Endothelial cell of umbilical vein (primary cell): ENCODE measurements at regions not wholly inside any gene's neighbourhood (a gene's known extent, or its start where the extent isn't known, plus 50 kb on each side); places are given as distances from the start of the nearest gene placed in this dataset.

Experiments used
- BruUV-seq: library from RNA; stranded (reverse); fragments of 400-500 nt; replicated peaks from 2 replicates; lab custom pipeline; 2021; lab: Mats Ljungman, UMichigan
- CTCF ChIA-PET: fragments of 300-600, 350-600 bp; sonication (Branson Sonifier 250); formaldehyde crosslinking; loops from one replicate; lab custom pipeline; 2021; ENCODE audit warnings: antibody characterized with exemption, inconsistent platforms; lab: Charles Lee
- POLR2A ChIA-PET: fragments of 300-600, 350-600 bp; sonication (Branson Sonifier 250); formaldehyde crosslinking; loops from one replicate; lab custom pipeline; 2021; ENCODE audit warnings: antibody characterized with exemption, inconsistent platforms; lab: Charles Lee
- DNase-seq: peaks from one replicate; pipeline ENCODE4 v3.0.0-alpha.2; 2011; ENCODE audit warnings: low read depth, low spot score
- FAIRE-seq: peaks from 2 replicates; lab custom pipeline; 2011; peaks lifted over from hg19 to GRCh38; lab: Jason Lieb, UNC
- H2AFZ ChIP-seq: 2 replicates; pipeline ENCODE4 v1.6.0; 2012; ENCODE audit warnings: low read depth, low read length, control low read depth, inconsistent platforms
- H3K27ac ChIP-seq: 2 replicates; pipeline ENCODE4 v1.5.1; 2011; ENCODE audit warnings: low read depth, mild to moderate bottlenecking, control low read depth, low read length, moderate library complexity; ENCODE audit not compliant: insufficient read depth
- H3K27me3 ChIP-seq, 2 experiments: 2 replicates each; pipeline versions ENCODE4 v1.6.0 to v1.6.1; 2011; ENCODE audit warnings: low read length in 2 of 2, mixed read lengths in 1 of 2; ENCODE audit not compliant: control insufficient read depth in 2 of 2, insufficient read depth in 2 of 2
- H3K36me3 ChIP-seq, 2 experiments: 2 replicates in 1 of 2; 3 replicates in 1 of 2; pipeline ENCODE4 v1.5.1; 2011; ENCODE audit warnings: low read length in 2 of 2, mild to moderate bottlenecking in 1 of 2, moderate library complexity in 1 of 2; ENCODE audit not compliant: control insufficient read depth in 2 of 2, insufficient read depth in 2 of 2; ENCODE audit errors: extremely low read depth in 1 of 2
- H3K4me1 ChIP-seq: 3 replicates; pipeline ENCODE4 v1.5.1; 2011; ENCODE audit warnings: mild to moderate bottlenecking, low read length; ENCODE audit not compliant: control insufficient read depth, insufficient read depth; ENCODE audit errors: extremely low read depth
- H3K4me2 ChIP-seq: 2 replicates; pipeline ENCODE4 v1.6.1; 2011; ENCODE audit warnings: low read length, control low read depth, mixed read lengths; ENCODE audit not compliant: insufficient read depth
- H3K4me3 ChIP-seq, 3 experiments: fragments of 200-600 bp in 1 of 3; sonication (generic), shearing (Covaris generic) in 1 of 3; replicated peaks in 1 of 3; 2 replicates each; pipeline ENCODE4 v1.5.1; 2011 to 2016; ENCODE audit warnings: control low read depth in 3 of 3, low read length in 3 of 3, mild to moderate bottlenecking in 2 of 3, inconsistent platforms in 1 of 3, low read depth in 1 of 3, moderate library complexity in 1 of 3; ENCODE audit not compliant: insufficient read depth in 1 of 3
- H3K79me2 ChIP-seq: 2 replicates; pipeline ENCODE4 v1.6.0; 2012; ENCODE audit warnings: low read length, inconsistent platforms; ENCODE audit not compliant: control insufficient read depth, insufficient read depth
- H3K9ac ChIP-seq: replicated peaks from 2 replicates; pipeline ENCODE3; 2011; ENCODE audit warnings: low read length, control low read depth; ENCODE audit not compliant: insufficient read depth; ENCODE audit errors: extremely low read depth
- H3K9me1 ChIP-seq: replicated peaks from 3 replicates; pipeline ENCODE4 v1.6.0; 2011; ENCODE audit warnings: mild to moderate bottlenecking, low read length; ENCODE audit not compliant: control insufficient read depth, insufficient read depth; ENCODE audit errors: extremely low read depth
- H3K9me3 ChIP-seq: replicated peaks from 2 replicates; pipeline ENCODE4 v1.5.1; 2012; ENCODE audit warnings: low read length, inconsistent platforms; ENCODE audit not compliant: control insufficient read depth, insufficient read depth
- H4K20me1 ChIP-seq: replicated peaks from 2 replicates; pipeline ENCODE3; 2011; ENCODE audit warnings: mild to moderate bottlenecking, low read length; ENCODE audit not compliant: control insufficient read depth, insufficient read depth; ENCODE audit errors: extremely low read depth
- EZH2 ChIP-seq: IDR thresholded peaks from 2 replicates; pipeline ENCODE4 v1.6.1; 2012; ENCODE audit warnings: borderline replicate concordance, low read depth, mild to moderate bottlenecking, moderate library complexity, low read length, inconsistent platforms; ENCODE audit not compliant: severe bottlenecking
- FOS ChIP-seq: IDR thresholded peaks from 2 replicates; pipeline ENCODE4 v1.6.1; 2011; ENCODE audit warnings: mild to moderate bottlenecking, low read length, moderate library complexity, borderline replicate concordance; ENCODE audit not compliant: insufficient read depth
- GATA2 ChIP-seq: IDR thresholded peaks from 2 replicates; pipeline ENCODE4 v1.7.0; 2011; ENCODE audit warnings: low read depth, mild to moderate bottlenecking, moderate library complexity, mixed read lengths, low read length; ENCODE audit not compliant: insufficient read length, insufficient read depth
- JUN ChIP-seq: IDR thresholded peaks from 2 replicates; pipeline ENCODE4 v1.6.1; 2011; ENCODE audit warnings: borderline replicate concordance, low read depth; ENCODE audit not compliant: insufficient read length, insufficient read depth
- MYC ChIP-seq: IDR thresholded peaks from one replicate; pipeline ENCODE4 v1.6.1; 2011; ENCODE audit warnings: mild to moderate bottlenecking, low read depth, low read length
- POLR2A ChIP-seq: IDR thresholded peaks from 2 replicates; pipeline ENCODE4 v1.6.1; 2012; ENCODE audit warnings: low read depth, mild to moderate bottlenecking, control low read depth, low read length
- POLR2AphosphoS5 ChIP-seq: IDR thresholded peaks from 2 replicates; pipeline ENCODE4 v1.6.1; 2012; ENCODE audit warnings: low read depth, mild to moderate bottlenecking, control low read depth, low read length, moderate library complexity; ENCODE audit not compliant: insufficient read depth
- dilution Hi-C: fragments of 300-500 bp; cut with MboI; formaldehyde crosslinking; loops from one replicate; pipeline ENCODE4 v1.15.0; 2019; ENCODE audit warnings: low sequenced_read_pairs; ENCODE audit not compliant: extremely low pct_ligation_motif_present
- intact Hi-C: fragments of 100-400 bp; cut with micrococcal nuclease; formaldehyde crosslinking; loops from one replicate; pipeline ENCODE4 v1.10.0; 2022
- TF ChIP-seq, protein P1 (sequence below), 2 donors: IDR thresholded peaks; 1 replicate in 1 of 2; 2 replicates in 1 of 2; pipeline ENCODE4 v1.5.1; 2011; ENCODE audit warnings: low read length in 2 of 2, mild to moderate bottlenecking in 2 of 2, moderate library complexity in 2 of 2, control low read depth in 1 of 2, inconsistent platforms in 1 of 2, low read depth in 1 of 2; ENCODE audit not compliant: insufficient read depth in 1 of 2; ENCODE audit errors: extremely low read depth in 1 of 2
- TF ChIP-seq, protein P2 (sequence below): IDR thresholded peaks from 2 replicates; pipeline ENCODE4 v1.6.1; 2011; ENCODE audit not compliant: insufficient read depth, insufficient read length

DNA sequence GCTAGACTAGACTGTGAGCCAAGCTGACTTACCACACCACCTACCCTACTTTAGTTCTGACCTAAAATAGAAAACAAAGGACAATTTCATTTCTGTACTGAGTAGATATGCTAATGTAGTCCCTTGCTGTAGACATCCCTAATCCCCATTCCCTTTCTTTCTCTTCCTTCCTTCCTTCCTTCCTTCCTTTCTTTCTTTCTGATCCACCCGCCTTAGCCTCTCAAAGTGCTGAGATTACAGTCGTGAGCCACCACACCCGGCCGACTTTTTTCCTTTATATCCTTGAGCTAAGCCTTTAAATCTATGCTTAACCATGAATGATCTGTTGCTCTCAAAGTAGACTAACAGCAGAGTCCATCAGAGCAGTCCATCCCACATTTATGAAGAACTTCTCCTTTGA, 465.0 kb downstream of the SLITRK6 start:
- POLR2A ChIA-PET: no interaction called here

More for the DNA sequence above, 465.0 kb downstream of the SLITRK6 start:
- H2AFZ ChIP-seq: no peak overlapping the region
- no peak overlapping the region for H3K27ac ChIP-seq
- no peaks in the 10 kb centered on the region for H3K9me1 ChIP-seq
- no peaks in the 10 kb centered on the region for H3K4me1 ChIP-seq
- no peak for DNase-seq
- H3K9ac ChIP-seq: no peak overlapping the region
- CTCF ChIA-PET: no interaction called here
- TF ChIP-seq POLR2A (no peak), FOS (no peak), GATA2 (no peak), EZH2 (no peak), JUN (no peak), POLR2AphosphoS5 (no peak), MYC (no peak)
- TF ChIP-seq, protein P1, sequence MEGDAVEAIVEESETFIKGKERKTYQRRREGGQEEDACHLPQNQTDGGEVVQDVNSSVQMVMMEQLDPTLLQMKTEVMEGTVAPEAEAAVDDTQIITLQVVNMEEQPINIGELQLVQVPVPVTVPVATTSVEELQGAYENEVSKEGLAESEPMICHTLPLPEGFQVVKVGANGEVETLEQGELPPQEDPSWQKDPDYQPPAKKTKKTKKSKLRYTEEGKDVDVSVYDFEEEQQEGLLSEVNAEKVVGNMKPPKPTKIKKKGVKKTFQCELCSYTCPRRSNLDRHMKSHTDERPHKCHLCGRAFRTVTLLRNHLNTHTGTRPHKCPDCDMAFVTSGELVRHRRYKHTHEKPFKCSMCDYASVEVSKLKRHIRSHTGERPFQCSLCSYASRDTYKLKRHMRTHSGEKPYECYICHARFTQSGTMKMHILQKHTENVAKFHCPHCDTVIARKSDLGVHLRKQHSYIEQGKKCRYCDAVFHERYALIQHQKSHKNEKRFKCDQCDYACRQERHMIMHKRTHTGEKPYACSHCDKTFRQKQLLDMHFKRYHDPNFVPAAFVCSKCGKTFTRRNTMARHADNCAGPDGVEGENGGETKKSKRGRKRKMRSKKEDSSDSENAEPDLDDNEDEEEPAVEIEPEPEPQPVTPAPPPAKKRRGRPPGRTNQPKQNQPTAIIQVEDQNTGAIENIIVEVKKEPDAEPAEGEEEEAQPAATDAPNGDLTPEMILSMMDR (IDR thresholded peaks at IDR 0.05; ENCODE audit: extremely low read depth in 1 of 2, insufficient read depth in 1 of 2, low read depth in 1 of 2, low read length in 2 of 2): no peak
- TF ChIP-seq, protein P2, sequence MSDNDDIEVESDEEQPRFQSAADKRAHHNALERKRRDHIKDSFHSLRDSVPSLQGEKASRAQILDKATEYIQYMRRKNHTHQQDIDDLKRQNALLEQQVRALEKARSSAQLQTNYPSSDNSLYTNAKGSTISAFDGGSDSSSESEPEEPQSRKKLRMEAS: no peak
- H3K9me3 ChIP-seq: no peaks in the 10 kb centered on the region
- FAIRE-seq: no peak
- no TSS peak for BruUV-seq
- H3K4me3 ChIP-seq: no peak overlapping the region
- H3K4me2 ChIP-seq: no peak overlapping the region
- H3K36me3 ChIP-seq: no peaks in the 10 kb centered on the region
- dilution Hi-C loops (no loop called here), intact Hi-C loops (no loop called here)
- no peaks in the 10 kb centered on the region for H3K27me3 ChIP-seq
- no peaks in the 10 kb centered on the region for H4K20me1 ChIP-seq
- H3K79me2 ChIP-seq: no peaks in the 10 kb centered on the region
